ENCODE measurements at regions not wholly inside any gene's neighbourhood (a gene's known extent, or its start where the extent isn't known, plus 50 kb on each side); places are given as distances from the start of the nearest gene placed in this dataset.

- TF ChIP-seq CTCF (conservative IDR thresholded peaks at IDR 0.05; ENCODE audit: low read depth, low read length), result no peak
- TF ChIP-seq EZH2phosphoT487 (IDR thresholded peaks at IDR 0.05; ENCODE audit: borderline replicate concordance, low read length), result no peak
Measured at GRCh38 chr13:21316376-21316775, 139.9 kb downstream of the MRPL57 start.

Data from PC-3 (cell line).